ENCODE measurements at regions not wholly inside any gene's neighbourhood (a gene's known extent, or its start where the extent isn't known, plus 50 kb on each side); places are given as distances from the start of the nearest gene placed in this dataset.
"Not testable (repeated sequence)": the region's sequence is repeated elsewhere in the genome, so short reads cannot be mapped to it uniquely, and the experiment has no call there.

- Histone ChIP-seq H4K20me1 (ENCODE audit: control insufficient read depth, extremely low read depth, insufficient read depth, low read length) (no peaks in the 10 kb centered on the region), H3K9ac (ENCODE audit: control insufficient read depth, extremely low read depth, insufficient read depth, low read length) (no peak overlapping the region), H3K27ac (ENCODE audit: control insufficient read depth, insufficient read depth, low read length) (no peak overlapping the region), H3K36me3 (ENCODE audit: control insufficient read depth in 2 of 2, extremely low read depth in 1 of 2, insufficient read depth in 2 of 2, low read length in 2 of 2) (no peaks in the 10 kb centered on the region), H3K4me3 (ENCODE audit: control insufficient read depth in 2 of 3, extremely low read depth in 1 of 3, insufficient read depth in 2 of 3, low read depth in 1 of 3, low read length in 3 of 3) (no peak overlapping the region), H3K4me1 (ENCODE audit: control insufficient read depth, extremely low read depth, insufficient read depth, low read length) (no peaks in the 10 kb centered on the region), H3K4me2 (ENCODE audit: control insufficient read depth, extremely low read depth, insufficient read depth, low read depth, low read length) (no peak overlapping the region), H3K9me3 (ENCODE audit: control insufficient read depth, low read depth, low read length) (peaks cover 5% of the 10 kb centered on the region), H2AFZ (ENCODE audit: control insufficient read depth, low read length) (no peak overlapping the region), H3K9me1 (ENCODE audit: control insufficient read depth, extremely low read depth, insufficient read depth, low read length) (no peaks in the 10 kb centered on the region), H3K79me2 (ENCODE audit: control insufficient read depth, insufficient read depth, low read length) (no peaks in the 10 kb centered on the region), H3K27me3 (ENCODE audit: control insufficient read depth, extremely low read depth, insufficient read depth, low read length) (no peaks in the 10 kb centered on the region)
- TF ChIP-seq EZH2 (IDR thresholded peaks at IDR 0.05; ENCODE audit: low read length), result no peak
- TF ChIP-seq CTCF (optimal IDR thresholded peaks at IDR 0.05 in 1 of 3, IDR thresholded peaks at IDR 0.05 in 1 of 3, conservative IDR thresholded peaks at IDR 0.05 in 1 of 3; ENCODE audit: extremely low read depth in 1 of 3, insufficient read depth in 2 of 3, low read length in 3 of 3), result no peak
- FAIRE-seq, result no peak
- dilution Hi-C loops (cut with MboI; ENCODE audit: extremely low pct_ligation_motif_present, low sequenced_read_pairs), result no loop called here
- no peak for DNase-seq (ENCODE audit: low read depth, low spot score)
Measured at GRCh38 chr12:124091835-124092234, 118.8 kb downstream of the ZNF664 start.

GRCh38 chr12:124092532-124092931, 119.5 kb downstream of the ZNF664 start:
- FAIRE-seq; dilution Hi-C loops (cut with MboI; ENCODE audit: extremely low pct_ligation_motif_present, low sequenced_read_pairs): not testable (repeated sequence)

GRCh38 chr12:124093297-124093696, 120.3 kb downstream of the ZNF664 start:
- Histone ChIP-seq H3K4me2 (ENCODE audit: control insufficient read depth, extremely low read depth, insufficient read depth, low read depth, low read length) (no peak overlapping the region), H3K9ac (ENCODE audit: control insufficient read depth, extremely low read depth, insufficient read depth, low read length) (no peak overlapping the region), H2AFZ (ENCODE audit: control insufficient read depth, low read length) (no peak overlapping the region), H3K4me1 (ENCODE audit: control insufficient read depth, extremely low read depth, insufficient read depth, low read length) (no peaks in the 10 kb centered on the region), H3K4me3 (ENCODE audit: control insufficient read depth in 2 of 3, extremely low read depth in 1 of 3, insufficient read depth in 2 of 3, low read depth in 1 of 3, low read length in 3 of 3) (no peak overlapping the region), H3K36me3 (ENCODE audit: control insufficient read depth in 2 of 2, extremely low read depth in 1 of 2, insufficient read depth in 2 of 2, low read length in 2 of 2) (no peaks in the 10 kb centered on the region), H3K9me3 (ENCODE audit: control insufficient read depth, low read depth, low read length) (peaks cover 5% of the 10 kb centered on the region), H3K27ac (ENCODE audit: control insufficient read depth, insufficient read depth, low read length) (no peak overlapping the region), H3K79me2 (ENCODE audit: control insufficient read depth, insufficient read depth, low read length) (no peaks in the 10 kb centered on the region), H4K20me1 (ENCODE audit: control insufficient read depth, extremely low read depth, insufficient read depth, low read length) (no peaks in the 10 kb centered on the region), H3K27me3 (ENCODE audit: control insufficient read depth, extremely low read depth, insufficient read depth, low read length) (peaks cover 4% of the 10 kb centered on the region), H3K9me1 (ENCODE audit: control insufficient read depth, extremely low read depth, insufficient read depth, low read length) (no peaks in the 10 kb centered on the region)
- FAIRE-seq, result no peak
- TF ChIP-seq CTCF (optimal IDR thresholded peaks at IDR 0.05 in 1 of 3, IDR thresholded peaks at IDR 0.05 in 1 of 3, conservative IDR thresholded peaks at IDR 0.05 in 1 of 3; ENCODE audit: extremely low read depth in 1 of 3, insufficient read depth in 2 of 3, low read length in 3 of 3) (no peak), EZH2 (IDR thresholded peaks at IDR 0.05; ENCODE audit: low read length) (no peak)
- dilution Hi-C loops (cut with MboI; ENCODE audit: extremely low pct_ligation_motif_present, low sequenced_read_pairs), result no loop called here
- no peak for DNase-seq (ENCODE audit: low read depth, low spot score)

More at GRCh38 chr12:124092532-124092931, 119.5 kb downstream of the ZNF664 start:
- not testable (repeated sequence) for H3K36me3 ChIP-seq (ENCODE audit: control insufficient read depth in 2 of 2, extremely low read depth in 1 of 2, insufficient read depth in 2 of 2, low read length in 2 of 2); H3K27ac ChIP-seq (ENCODE audit: control insufficient read depth, insufficient read depth, low read length); H3K9ac ChIP-seq (ENCODE audit: control insufficient read depth, extremely low read depth, insufficient read depth, low read length); DNase-seq (ENCODE audit: low read depth, low spot score); H3K79me2 ChIP-seq (ENCODE audit: control insufficient read depth, insufficient read depth, low read length); H3K9me1 ChIP-seq (ENCODE audit: control insufficient read depth, extremely low read depth, insufficient read depth, low read length); H3K4me3 ChIP-seq (ENCODE audit: control insufficient read depth in 2 of 3, extremely low read depth in 1 of 3, insufficient read depth in 2 of 3, low read depth in 1 of 3, low read length in 3 of 3); H3K27me3 ChIP-seq (ENCODE audit: control insufficient read depth, extremely low read depth, insufficient read depth, low read length); H3K4me1 ChIP-seq (ENCODE audit: control insufficient read depth, extremely low read depth, insufficient read depth, low read length); H3K4me2 ChIP-seq (ENCODE audit: control insufficient read depth, extremely low read depth, insufficient read depth, low read depth, low read length); H3K9me3 ChIP-seq (ENCODE audit: control insufficient read depth, low read depth, low read length); H2AFZ ChIP-seq (ENCODE audit: control insufficient read depth, low read length); H4K20me1 ChIP-seq (ENCODE audit: control insufficient read depth, extremely low read depth, insufficient read depth, low read length)

All from keratinocyte (primary cell).